Calu3 (cell line): ENCODE measurements at regions not wholly inside any gene's neighbourhood (a gene's known extent, or its start where the extent isn't known, plus 50 kb on each side); places are given as distances from the start of the nearest gene placed in this dataset.
A peak's percentile ranks its signal among the peaks of the same experiment; 100 is the strongest.

Experiments used
- BruUV-seq: library from RNA; stranded (reverse); fragments of 400-500 nt; replicated peaks from 2 replicates; lab custom pipeline; 2021; lab: Mats Ljungman, UMichigan
- CTCF ChIA-PET: fragments of 300-600 bp; sonication (Branson Sonifier 250); formaldehyde crosslinking; loops from one replicate; lab custom pipeline; 2022; ENCODE audit warnings: antibody characterized with exemption; lab: Charles Lee
- DNase-seq: peaks from one replicate; pipeline ENCODE4 v3.0.0; 2022
- H3K27ac Mint-ChIP-seq: one replicate; pipeline ENCODE4 v1.8.0; 2022; ENCODE audit warnings: mixed read lengths; ENCODE audit not compliant: unreplicated experiment
- H3K27me3 Mint-ChIP-seq: one replicate; pipeline ENCODE4 v1.8.0; 2022; ENCODE audit warnings: mixed read lengths; ENCODE audit not compliant: unreplicated experiment
- H3K36me3 Mint-ChIP-seq: one replicate; pipeline ENCODE4 v1.8.0; 2022; ENCODE audit warnings: mild to moderate bottlenecking, moderate library complexity, mixed read lengths; ENCODE audit not compliant: insufficient read depth, unreplicated experiment
- H3K4me1 Mint-ChIP-seq: one replicate; pipeline ENCODE4 v1.8.0; 2022; ENCODE audit warnings: mild to moderate bottlenecking, low read depth, mixed read lengths; ENCODE audit not compliant: unreplicated experiment
- H3K4me3 Mint-ChIP-seq: one replicate; pipeline ENCODE4 v1.8.0; 2022; ENCODE audit warnings: mild to moderate bottlenecking, low read depth, moderate library complexity, mixed read lengths; ENCODE audit not compliant: unreplicated experiment
- H3K9me3 Mint-ChIP-seq: one replicate; pipeline ENCODE4 v1.8.0; 2022; ENCODE audit warnings: low read depth, mixed read lengths; ENCODE audit not compliant: unreplicated experiment
- intact Hi-C: fragments of 100-400 bp; cut with micrococcal nuclease; formaldehyde crosslinking; loops from one replicate; pipeline ENCODE4 v1.10.0; 2022; ENCODE audit not compliant: unreplicated experiment
- TF ChIP-seq, protein P1 (sequence below): fragments of 200-600 bp; IDR thresholded peaks from one replicate; pipeline ENCODE4 v1.8.0; 2022; ENCODE audit warnings: antibody characterized with exemption; ENCODE audit not compliant: unreplicated experiment

DNA sequence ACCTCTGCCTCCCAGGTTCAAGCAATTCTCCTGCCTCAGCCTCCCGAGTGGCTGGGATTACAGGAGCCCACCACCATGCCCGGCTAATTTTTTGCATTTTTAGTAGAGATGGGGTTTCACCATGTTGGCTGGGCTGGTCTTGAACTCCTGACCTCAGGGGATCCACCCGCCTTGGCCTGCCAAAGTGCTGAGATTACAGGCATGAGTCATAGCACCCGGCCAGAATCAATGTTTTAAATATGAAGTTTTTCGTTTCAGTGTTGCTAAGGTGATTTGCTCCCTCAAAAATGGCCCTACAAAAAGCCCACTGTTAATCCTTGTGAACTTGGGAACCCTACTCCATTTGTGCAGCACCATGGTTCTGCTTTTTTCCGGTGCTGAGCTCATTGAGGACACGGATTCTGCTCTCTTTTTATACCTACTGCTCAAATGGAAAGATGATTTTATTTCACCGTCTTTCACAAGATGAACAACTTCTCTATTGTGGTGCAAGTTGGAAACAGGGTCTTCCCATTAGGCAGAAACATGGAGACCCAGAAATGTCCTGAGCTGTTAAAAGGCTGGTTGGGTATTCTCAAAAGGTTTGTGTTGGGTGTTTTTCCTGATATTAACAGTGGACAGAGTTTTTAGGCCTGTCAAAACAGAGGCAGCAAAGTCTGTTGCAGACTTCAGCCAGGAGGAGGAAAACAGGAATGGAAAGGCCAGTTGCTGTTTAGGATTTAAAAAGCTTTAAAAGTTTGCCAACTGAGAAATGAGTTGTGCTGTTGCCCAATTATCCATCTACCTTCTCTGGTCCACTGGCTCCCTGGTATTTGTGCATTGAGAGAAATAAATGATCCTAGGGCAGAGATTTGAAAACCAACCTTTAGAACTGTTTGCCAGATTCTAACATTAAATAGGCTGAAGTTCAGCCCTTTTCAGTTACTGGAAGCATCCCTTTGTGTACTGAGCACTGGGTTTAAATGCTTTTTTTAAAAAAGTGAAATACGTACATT, 85.8 kb downstream of the ATP23 start:
- Mint-ChIP-seq H3K4me1 (peaks cover 16% of the 10 kb centered on the region), H3K27ac (no peak overlapping the region), H3K4me3 (no peak overlapping the region), H3K9me3 (peaks cover 2% of the 10 kb centered on the region), H3K27me3 (no peaks in the 10 kb centered on the region), H3K36me3 (no peaks in the 10 kb centered on the region)
- BruUV-seq: no TSS peak
- DNase-seq: no peak
- TF ChIP-seq, protein P1, sequence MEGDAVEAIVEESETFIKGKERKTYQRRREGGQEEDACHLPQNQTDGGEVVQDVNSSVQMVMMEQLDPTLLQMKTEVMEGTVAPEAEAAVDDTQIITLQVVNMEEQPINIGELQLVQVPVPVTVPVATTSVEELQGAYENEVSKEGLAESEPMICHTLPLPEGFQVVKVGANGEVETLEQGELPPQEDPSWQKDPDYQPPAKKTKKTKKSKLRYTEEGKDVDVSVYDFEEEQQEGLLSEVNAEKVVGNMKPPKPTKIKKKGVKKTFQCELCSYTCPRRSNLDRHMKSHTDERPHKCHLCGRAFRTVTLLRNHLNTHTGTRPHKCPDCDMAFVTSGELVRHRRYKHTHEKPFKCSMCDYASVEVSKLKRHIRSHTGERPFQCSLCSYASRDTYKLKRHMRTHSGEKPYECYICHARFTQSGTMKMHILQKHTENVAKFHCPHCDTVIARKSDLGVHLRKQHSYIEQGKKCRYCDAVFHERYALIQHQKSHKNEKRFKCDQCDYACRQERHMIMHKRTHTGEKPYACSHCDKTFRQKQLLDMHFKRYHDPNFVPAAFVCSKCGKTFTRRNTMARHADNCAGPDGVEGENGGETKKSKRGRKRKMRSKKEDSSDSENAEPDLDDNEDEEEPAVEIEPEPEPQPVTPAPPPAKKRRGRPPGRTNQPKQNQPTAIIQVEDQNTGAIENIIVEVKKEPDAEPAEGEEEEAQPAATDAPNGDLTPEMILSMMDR: no peak
- intact Hi-C loops: no loop called here
- CTCF ChIA-PET: no interaction called here

DNA sequence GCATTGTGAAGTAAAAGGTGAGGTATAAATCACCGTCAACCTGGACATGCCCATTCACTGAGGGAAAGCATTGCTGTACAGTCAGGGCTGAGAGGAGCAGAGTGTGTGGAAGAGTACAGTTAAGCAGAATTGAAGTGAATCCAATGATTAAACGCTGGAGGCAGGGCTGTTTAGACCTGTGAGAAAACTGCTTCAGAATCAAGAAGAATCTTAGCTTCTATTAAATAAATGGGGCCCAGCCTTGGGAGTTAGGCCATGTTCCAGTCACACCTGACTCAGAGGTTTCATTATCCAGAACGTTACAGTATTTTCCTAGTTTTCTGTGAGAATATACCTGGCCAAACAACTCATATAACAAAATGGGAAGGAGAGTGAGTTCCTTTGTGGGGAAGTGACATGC, 86.9 kb downstream of the ATP23 start:
- H3K4me3 Mint-ChIP-seq: no peak overlapping the region
- H3K27ac Mint-ChIP-seq: peak overlapping the region; percentile 21
- peaks cover 16% of the 10 kb centered on the region for H3K4me1 Mint-ChIP-seq
- no TSS peak for BruUV-seq
- TF ChIP-seq, protein P1: no peak
- no peak for DNase-seq
- H3K36me3 Mint-ChIP-seq: no peaks in the 10 kb centered on the region
- intact Hi-C loops: no loop called here
- peaks cover 2% of the 10 kb centered on the region for H3K9me3 Mint-ChIP-seq
- H3K27me3 Mint-ChIP-seq: no peaks in the 10 kb centered on the region
- CTCF ChIA-PET: no interaction called here

DNA sequence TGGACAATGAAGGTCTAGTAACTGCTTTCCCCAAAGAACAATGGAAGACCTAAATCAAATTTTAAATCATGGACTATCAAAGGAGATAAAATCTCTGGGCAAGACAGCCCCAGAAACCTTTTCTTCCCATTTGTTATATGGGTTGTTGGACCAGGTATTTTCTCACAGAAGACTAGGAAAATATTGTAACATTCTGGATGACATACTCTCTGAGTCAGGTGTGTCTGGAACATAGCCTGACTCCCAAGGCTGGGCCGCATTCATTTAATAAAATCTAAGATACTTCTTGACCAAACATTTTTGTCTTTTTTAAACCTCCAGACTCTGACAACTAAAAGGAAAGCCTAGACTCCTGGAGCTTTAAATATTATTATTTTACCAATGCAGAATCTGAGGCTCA, 87.9 kb downstream of the ATP23 start:
- peaks cover 2% of the 10 kb centered on the region for H3K9me3 Mint-ChIP-seq
- CTCF ChIA-PET: no interaction called here
- DNase-seq: no peak
- no peaks in the 10 kb centered on the region for H3K27me3 Mint-ChIP-seq
- H3K4me1 Mint-ChIP-seq: peaks cover 26% of the 10 kb centered on the region
- intact Hi-C loops: no loop called here
- TF ChIP-seq, protein P1: no peak
- no peak overlapping the region for H3K27ac Mint-ChIP-seq
- no peaks in the 10 kb centered on the region for H3K36me3 Mint-ChIP-seq
- no TSS peak for BruUV-seq
- no peak overlapping the region for H3K4me3 Mint-ChIP-seq

DNA sequence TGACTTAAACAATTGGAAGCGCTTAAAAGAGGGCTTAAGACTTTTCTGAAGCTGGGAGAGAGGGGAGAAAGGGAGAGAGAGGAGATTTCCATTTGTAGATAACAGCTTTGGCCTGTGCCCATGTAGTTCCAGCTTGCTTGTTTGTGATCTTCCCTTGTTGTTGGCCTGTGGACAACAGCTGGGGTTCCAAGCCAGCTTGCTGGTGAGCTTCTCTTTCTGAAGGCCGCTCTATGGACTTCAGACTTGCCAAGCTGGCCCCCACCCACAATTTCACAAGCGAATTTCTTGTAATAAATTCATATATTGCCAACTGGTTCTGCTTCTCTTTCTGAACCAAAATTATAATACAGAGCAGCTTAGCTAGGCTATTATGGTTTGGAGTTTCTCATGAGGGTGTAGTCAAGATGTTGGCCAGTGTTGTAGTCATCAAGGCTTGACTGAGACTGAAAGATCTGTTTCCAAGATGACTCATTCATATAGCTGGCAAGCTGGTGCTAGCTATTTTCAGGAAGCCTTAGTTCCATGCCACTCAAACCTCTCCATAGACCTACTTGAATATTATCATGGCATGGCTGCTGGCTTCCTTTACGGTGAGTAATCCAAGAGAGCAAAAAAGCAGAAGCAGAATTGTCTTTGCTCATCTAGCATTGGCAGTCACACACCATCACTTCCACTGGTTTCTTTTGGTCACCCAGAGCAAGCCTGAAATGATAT, 89.4 kb downstream of the ATP23 start:
- intact Hi-C loops: loop anchor here (5.0 kb wide), 1 partner anchor 37 kb away; no protein-coding TSS in a partner anchor
- TF ChIP-seq, protein P1: no peak
- no peak overlapping the region for H3K4me3 Mint-ChIP-seq
- no TSS peak for BruUV-seq
- H3K9me3 Mint-ChIP-seq: peaks cover 5% of the 10 kb centered on the region
- CTCF ChIA-PET: no interaction called here
- H3K36me3 Mint-ChIP-seq: peaks cover 7% of the 10 kb centered on the region
- no peak for DNase-seq
- no peaks in the 10 kb centered on the region for H3K27me3 Mint-ChIP-seq
- no peak overlapping the region for H3K27ac Mint-ChIP-seq
- peaks cover 36% of the 10 kb centered on the region for H3K4me1 Mint-ChIP-seq
